GDM1 (cell line): ENCODE measurements at regions not wholly inside any gene's neighbourhood (a gene's known extent, or its start where the extent isn't known, plus 50 kb on each side); places are given as distances from the start of the nearest gene placed in this dataset.
"Not testable (repeated sequence)": the region's sequence is repeated elsewhere in the genome, so short reads cannot be mapped to it uniquely, and the experiment has no call there.

Source experiments
- DNase-seq: peaks from one replicate; lab custom pipeline; 2025; lab: John Stamatoyannopoulos, UW

DNA sequence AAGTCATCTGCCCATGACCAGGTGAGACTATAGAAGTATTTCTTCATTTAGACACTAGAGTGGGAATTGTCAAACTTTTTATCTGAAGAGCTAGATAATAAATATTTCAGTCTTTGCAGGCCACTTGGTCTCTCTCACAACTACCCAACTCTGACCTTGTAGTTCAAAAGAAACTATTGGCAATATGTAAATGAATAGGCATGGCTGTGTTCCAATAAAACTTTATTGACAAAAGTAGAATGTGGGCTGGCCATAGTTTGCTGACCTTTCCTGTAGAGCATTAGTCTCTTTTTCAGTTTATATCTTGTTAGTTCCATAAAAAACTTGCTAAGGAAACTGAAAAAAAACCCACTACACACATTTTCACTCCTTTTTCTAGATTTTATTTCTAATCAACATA is 535.5 kb downstream of the PRR16 start:
- DNase-seq, result no peak

DNA sequence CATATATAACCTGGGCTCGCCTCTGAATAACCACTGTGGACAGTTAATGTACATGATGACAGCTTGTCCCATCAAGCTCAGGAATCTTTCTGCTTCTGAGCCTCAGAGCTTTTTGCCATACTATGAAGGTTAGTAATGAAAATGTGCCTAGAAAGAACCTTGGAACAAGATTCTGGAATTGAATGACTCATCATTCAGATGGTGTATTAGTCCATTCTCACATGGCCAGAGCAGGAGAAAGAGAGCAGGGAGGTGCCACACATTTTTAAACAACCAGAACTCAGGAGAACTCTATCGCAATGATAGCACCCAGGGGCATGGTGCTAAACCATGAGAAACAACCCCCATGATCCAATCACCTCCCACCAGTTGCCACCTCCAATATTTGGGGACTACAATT is 542.1 kb downstream of the PRR16 start:
- no peak for DNase-seq

DNA sequence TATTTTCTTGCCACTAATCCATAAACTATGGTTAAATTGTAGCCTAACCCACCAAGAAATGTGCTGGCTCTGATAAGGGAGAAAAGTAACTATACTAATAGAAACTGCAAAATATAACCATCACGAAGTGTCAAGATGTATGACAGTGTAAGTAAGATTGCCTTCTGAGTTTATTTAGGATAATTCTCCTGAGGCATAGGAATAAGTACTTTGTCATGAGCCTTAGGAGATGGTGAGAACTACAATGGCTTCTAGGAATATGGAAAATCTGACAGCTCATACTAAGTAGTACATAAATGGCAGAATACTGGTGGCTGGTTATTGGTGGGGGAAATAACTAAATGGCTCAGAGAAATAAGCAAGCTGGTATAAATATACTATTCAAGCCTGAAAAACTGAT is 543.9 kb downstream of the PRR16 start:
- no peak for DNase-seq

DNA sequence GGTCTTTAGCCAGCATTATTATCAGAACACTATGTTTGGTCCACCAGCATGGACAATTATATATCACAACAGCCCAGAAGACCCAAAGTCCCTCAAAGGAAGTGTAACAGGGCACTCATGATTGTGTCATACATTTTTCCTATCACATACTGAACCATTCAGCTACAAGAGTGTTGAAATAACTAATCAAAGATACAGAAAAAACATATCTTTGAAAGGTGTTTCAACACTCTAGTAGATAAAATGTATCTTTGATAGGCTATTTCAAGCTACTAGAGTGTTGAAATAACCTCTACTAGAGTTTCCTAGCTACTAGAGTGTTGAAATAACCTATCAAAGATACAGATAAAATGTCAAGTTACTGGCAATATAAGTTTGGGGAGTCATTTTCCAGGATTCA is 545.0 kb downstream of the PRR16 start:
- DNase-seq, result no peak

DNA sequence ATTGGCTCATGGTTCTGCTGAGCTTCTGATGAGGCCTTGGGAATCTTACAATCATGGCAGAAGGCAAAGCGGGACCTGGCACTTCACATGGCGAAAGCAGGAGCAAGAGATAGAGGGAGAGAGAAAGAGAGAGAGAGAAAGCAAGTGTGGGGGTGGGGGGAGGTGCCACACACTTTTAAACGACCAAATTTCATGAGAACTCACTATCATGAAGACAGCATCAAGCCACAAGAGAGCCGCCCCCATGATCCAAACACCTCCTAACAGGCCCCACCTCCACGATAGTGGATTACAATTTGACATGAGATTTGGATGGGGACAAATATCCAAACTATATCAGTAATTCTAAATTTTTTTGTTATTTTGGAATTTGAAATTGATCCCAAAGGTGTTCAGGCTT is 553.9 kb downstream of the PRR16 start:
- DNase-seq, result no peak

DNA sequence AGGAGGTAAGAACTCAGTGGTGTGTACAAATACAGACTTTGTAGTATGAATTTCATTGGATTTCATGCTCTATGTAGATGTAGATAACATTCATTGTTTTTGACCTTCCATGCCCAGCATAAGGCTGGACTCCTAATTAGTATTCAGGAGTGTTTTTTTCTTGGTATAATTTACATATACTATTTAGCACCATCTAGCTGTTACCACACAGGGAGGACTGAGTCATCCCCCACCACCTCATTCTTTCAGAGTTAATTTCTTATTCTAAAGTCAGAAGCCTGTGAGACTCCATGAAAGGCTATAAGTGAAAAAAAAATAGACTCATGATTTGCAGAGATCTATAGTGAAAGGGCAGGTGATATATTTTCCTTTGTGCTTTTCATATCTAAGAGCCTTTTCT is 555.0 kb downstream of the PRR16 start:
- DNase-seq, result no peak

DNA sequence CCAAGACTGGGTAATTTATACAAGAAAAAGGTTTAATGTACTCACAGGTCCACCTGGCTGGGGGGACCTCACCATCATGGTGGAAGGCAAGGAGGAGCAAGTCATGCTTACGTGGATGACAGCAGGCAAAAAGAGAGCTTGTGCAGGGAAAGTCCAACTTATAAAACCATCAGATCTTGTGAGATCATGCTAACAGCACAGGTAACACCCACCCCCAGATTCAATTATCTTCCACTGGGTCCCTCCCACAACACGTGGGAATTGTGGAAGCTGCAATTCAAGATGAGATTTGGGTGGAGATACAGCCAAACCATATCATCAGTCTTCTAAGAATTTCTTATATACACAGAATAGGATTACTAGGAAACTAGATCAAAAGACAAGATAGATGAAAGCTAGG is 555.6 kb downstream of the PRR16 start:
- DNase-seq, result no peak

DNA sequence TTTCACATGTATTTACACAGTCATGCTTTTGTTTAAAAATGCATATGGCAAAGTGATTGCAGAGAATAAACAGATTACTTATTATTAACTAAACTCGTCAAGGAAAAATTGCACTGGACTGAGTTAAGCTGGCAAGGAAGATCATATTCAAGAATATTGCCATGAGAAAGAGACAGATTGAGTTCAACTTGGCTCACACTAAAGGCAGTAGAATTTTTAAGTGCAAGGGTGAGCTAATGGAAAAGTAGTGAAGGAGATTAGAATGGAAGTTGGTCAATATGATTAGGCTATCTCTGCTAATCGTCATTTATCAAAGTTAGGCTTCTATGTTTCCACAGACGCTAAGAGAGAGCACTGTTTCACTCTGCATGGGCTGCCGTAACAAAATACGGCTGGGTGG is 557.6 kb downstream of the PRR16 start:
- DNase-seq, result no peak

DNA sequence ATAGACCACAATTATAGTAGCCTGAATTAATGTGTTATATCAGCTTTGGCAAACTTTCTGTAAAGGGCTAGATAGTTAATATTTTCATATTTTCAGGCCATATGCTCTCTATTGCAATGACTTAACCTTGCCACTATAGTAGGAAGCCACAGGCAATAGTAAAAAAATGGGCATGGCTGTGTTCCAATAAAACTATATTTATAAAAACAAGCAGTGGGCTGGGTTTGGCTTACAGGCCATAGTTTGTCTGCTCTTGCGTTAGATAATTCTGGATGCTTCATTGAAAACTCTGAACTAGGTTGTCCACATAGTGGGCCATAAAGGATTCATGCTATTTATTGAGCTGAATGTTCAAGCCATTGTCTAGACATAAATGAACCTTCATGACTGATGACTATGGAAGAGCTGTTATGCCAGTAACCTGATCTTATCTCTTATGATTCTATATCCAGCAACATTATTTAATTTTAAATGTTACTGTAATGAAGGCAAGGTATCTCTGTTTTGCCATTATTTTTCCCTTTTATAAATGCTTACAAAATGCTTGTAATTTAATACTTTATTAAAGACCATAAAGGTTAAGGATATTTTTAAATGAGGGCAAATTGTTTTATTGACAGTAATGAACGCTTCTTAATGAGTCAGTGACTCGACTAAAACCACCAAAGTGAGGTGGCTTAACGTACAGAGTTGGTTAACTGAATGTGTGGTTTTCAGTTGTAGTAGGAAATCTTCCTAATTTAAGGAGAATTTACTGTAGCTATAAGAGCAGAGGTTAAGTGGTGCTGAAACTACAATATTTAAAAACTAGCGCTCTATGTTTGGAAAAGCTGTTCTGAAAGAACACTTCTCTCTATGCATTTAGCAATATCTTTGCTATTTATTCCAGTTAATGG is 560.6 kb downstream of the PRR16 start:
- no peak for DNase-seq

DNA sequence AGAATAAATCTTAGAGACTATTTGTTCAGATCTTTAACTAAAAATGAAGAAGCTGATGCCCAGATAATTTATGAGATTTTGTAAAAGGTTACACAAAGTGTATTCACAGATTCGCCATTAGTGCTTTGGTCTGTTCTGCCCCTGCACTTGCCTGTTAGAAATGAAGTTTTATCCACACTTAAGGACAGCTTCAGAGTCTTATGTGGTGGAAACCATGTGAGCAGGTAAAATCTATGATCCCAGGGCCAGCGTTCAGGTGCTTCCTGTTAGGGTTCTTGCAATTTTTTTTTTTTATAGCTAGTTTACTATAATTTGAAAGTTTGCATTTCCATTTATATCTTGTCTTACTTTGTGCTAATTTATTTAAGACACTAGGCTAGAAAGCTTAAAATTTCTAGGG is 561.6 kb downstream of the PRR16 start:
- no peak for DNase-seq

DNA sequence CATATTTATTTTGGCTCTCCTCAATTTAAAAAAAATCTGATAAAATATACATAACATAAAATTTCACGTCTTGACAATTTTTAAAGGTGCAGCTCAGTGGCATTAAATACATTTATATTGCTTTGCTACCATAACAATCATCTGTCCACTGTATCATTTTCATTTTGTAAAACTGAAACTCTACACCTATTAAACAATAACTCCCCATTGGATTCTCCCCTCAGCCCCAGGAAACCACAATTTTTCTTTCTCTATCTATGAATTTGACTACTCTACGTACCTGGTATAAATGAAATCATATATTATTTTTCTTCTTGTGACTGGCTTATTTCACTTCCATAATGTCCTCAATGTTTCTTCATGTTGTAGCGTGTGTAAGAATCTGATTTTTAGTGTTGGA is 563.5 kb downstream of the PRR16 start:
- DNase-seq, result no peak

DNA sequence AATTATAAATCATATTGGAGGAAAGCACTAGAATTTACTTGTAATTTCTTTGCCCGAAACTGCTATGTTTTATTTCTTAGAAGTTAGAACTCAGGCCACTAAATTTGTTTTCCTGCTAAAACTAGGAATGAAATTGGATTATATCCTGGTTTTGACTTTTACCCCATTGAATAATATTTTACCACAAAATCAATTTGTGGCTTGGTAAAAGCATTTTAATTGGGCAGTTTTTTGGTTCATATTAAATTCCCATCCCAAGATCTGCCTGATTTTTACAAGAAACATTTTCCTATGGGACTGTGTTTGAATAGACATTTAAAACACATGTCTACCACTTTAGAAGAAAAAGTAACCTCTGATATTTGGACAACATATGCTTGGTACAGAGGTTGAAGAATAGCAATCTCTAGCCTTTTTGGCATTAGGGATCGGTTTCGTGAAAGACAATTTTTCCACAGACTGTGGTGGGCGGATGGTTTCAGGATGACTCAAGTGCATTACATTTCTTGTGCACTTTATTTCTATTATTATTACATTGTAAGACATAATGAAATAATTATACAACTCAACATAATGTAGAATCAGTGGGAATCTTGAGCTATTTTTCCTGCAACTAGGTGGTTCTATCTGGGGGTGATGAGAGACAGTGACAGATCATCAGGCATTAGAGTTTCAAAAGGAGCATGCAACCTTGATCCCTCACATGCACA is 565.6 kb downstream of the PRR16 start:
- DNase-seq, result no peak

DNA sequence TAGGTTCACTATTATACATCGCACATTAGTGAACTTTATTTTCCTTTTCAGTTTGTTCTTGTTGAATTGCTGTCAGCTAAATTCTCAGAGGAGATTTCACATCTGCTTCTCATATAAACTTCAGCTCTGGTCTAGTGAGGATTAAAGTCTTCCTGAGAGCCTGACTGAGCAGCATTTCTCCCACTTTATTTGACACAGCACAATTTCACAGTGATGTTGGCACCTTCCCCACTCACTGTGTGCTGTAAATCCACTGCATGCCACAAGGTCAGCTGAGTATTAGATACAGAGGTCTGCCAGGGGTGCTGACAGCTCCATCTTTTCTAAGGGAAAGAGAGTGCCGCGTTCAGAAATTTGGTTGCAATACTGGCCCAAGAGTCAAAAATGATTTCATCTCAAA is 567.4 kb downstream of the PRR16 start:
- no peak for DNase-seq

DNA sequence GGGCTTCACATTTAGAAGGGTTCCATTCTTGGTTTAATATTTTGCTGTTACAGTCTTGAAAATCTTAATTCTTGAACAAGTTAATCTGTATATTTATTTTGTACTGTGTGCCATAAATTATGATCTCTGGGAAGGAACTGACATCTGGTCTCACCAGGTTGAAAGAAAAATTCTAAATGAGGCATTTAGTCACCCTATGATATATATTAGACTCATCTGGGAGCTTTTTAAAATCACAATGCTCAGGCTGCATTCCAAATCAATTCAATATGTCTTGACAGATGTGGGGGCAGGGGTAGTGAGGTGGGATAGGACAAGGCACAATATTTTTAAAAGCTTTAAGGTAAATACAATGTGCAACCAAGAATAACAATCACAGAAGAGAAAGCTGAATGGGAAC is 569.2 kb downstream of the PRR16 start:
- no peak for DNase-seq

DNA sequence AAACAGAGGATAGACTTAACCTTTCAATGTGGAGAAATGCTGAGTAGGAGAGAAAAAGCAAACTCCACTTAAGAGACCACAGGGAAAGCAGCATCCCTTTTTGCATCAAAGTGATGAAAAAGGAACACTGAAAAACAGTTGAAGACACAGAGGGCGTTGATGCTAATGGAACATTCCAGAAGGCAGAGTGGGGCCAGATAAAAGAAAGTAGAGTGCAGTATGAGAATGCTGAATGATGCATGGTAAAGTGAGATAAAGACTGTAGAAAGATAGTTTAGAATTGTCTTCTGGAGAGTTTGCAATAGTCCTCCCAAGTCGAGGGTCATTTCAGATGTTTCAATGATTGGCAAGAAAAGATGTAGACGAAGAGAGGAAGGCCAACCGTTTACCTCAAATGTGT is 574.3 kb downstream of the PRR16 start:
- DNase-seq, result no peak

DNA sequence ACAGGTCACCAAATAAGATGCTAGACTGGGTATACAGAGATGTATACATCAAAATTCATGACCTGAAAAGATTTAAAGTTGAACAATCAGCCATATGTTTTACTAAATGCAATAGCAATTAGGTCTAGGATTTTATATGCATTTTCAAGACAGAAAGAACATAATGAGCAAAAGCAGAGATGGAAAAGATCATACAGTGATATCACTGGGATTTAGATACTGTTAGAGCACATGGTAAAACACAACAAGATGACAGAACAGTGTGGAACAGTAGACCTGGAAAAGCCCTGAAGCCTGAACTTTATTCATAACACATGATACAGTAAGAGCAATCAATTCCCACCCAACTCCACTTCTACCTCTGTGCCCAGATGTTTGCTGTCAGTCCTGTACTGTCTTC is 585.9 kb downstream of the PRR16 start:
- no peak for DNase-seq

DNA sequence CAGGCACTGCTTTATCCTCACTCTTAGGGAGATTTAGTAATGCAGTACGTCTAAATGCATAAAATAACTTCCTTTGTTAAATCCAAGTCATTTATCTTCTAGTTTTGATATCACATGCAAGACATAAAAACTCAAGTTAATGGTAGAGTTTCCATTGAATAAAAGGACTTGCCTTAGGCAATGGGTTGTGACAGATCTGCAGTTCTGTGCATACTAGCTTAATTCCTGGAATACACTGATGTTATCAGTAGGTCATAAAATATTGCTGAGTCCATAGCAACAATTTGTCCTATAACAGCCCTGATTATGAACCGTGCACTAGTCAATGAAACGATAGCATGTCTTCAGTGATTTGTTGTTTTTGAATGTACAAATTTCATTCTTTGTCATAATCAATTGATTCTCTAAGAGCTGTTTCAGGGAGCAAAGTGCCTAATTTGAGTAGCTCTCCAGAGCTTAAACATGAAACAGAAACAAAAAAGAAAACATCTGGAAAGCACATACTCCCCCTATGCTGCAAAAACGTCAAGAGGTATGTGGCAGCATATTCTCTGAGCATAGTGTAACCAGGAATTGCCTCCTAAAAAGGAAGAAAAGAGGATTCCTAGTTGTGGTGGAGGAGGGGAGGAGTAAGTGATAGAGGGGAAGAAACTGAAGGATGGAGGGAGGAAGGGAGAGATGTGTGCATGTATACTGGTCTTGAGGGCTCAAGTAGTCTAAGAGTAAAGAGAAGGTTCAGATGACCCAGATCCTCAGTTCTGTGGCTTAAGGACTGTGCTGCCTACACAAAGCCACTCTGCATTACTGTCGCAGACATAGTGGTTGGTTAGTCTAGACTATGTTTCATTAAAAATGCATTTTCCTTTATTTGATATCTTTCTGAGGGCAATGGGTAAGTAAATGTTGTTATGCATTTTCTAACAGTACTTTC is 589.2 kb downstream of the PRR16 start:
- no peak for DNase-seq

DNA sequence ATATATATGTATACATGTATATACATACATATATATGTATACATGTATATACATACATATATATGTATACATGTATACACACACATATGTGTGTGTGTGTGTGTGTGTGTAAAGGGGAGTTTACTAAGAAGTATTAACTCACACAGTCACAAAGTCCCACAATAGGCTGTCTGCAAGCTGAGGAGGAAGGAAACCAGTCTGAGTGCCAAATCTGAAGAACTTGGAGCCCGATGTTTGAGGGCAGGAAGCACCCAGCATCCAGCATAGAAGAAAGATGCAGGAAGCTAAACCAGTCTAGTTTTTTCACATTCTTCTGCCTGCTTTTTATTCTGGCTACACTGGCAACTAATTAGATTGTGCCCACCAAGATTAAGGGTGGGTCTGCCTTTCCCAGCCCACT is 591.5 kb downstream of the PRR16 start:
- DNase-seq, result no peak

DNA sequence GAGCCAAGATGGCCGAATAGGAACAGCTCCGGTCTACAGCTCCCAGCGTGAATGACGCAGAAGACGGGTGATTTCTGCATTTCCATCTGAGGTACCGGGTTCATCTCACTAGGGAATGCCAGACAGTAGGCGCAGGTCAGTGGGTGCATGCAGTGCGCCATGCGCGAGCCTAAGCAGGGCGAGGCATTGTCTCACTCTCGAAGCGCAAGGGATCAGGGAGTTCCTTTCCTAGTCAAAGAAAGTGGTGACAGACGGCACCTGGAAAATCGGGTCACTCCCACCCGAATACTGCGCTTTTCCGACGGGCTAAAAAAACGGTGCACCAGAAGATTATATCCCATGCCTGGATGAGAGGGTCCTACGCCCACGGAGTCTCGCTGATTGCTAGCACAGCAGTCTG is 600.1 kb downstream of the PRR16 start:
- not testable (repeated sequence) for DNase-seq

DNA sequence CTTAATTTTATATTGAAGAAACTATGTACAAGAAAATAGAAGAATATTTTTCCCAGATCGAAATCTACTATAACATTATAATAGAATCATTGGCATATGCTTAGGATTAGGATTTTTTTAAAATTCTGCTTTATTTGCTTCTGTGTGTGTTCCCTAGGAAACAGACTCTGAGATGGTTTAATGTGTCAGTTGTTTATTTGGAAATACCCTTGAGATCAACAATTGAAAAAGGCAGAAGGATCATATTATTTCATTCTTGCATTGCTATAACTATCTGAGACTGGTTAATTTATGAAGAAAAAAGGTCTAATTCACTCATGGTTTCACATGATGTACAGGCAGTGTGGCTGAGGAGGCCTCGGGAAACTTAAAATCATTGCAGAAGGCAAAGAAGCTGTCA is 622.6 kb downstream of the PRR16 start:
- DNase-seq, result no peak

DNA sequence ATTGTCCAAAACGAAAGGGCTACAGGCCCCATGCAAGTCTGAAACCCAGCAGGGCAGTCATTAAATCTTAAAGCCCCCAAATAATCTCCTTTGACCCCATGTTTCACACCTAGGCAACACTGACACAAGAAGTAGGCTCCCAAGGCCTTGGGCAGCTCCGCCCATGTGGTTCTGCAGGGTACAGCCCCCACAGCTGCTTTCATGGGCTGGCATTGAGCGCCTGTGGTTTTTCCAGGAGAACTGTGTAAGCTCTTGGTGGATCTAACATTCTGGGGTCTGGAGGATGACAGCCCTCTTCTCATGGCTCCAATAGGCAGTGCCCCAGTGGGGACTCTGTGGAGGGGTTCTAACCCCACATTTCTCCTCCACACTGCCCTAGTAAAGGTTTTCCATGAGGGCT is 623.5 kb downstream of the PRR16 start:
- DNase-seq, result no peak

DNA sequence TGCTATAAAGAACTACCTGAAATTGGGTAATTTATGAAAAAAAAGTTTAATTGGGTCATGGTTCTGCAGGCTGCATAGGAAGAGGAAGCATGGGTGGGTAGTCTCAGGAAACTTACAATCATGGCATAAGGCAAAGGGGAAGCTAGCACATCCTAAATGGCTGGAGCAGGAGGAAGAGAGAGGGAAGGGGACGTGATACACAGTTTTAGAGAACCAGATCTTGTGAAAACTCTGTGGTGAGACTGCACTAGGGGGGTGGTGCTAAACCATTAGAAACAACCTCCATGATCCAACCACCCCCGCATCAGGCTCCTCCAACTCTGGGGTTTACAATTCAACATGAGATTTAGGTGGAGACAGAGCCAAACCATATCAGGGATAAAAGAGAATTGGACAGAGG is 624.2 kb downstream of the PRR16 start:
- DNase-seq, result peak; percentile 9

DNA sequence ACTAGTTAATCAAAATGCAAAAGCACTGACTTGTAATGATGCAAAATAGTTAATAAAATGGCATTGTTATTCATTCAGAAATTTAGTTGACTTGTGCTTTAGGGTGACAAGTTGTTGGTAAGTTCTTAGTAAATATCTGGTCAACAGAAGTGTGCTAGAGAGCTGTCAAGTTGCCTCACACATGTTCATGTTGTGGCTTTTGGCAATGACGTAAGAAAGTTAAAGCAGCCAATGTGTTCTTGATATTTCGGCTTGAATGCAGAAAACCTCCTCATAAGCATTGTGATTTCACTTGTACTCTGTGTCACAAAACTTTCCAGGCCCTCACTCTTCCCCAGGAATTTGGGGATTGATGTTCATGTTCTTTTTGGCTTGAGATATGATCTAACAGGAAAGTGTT is 626.7 kb downstream of the PRR16 start:
- DNase-seq, result no peak
